Thymus (tissue), 11 donors: ENCODE measurements at regions not wholly inside any gene's neighbourhood (a gene's known extent, or its start where the extent isn't known, plus 50 kb on each side); places are given as distances from the start of the nearest gene placed in this dataset.

ENCODE experiments used
- DNase-seq, 9 donors: peaks; one replicate each; pipeline ENCODE4 v3.0.0-alpha.2; 2013; ENCODE audit warnings: low spot score in 9 of 9, low read depth in 6 of 9, missing footprints in 1 of 9
- H3K27ac ChIP-seq, 2 donors: one replicate each; pipeline ENCODE4 v1.5.1; 2013; ENCODE audit warnings: control low read depth in 1 of 2, low read depth in 1 of 2, low read length in 1 of 2, mild to moderate bottlenecking in 1 of 2, moderate library complexity in 1 of 2
- H3K27me3 ChIP-seq, 2 donors: one replicate each; pipeline ENCODE4 v1.5.1; 2013; ENCODE audit warnings: low read length in 1 of 2; ENCODE audit not compliant: control insufficient read depth in 2 of 2, insufficient read depth in 1 of 2
- H3K36me3 ChIP-seq, 2 donors: one replicate each; pipeline ENCODE4 v1.5.1; 2013; ENCODE audit warnings: low read length in 1 of 2, mild to moderate bottlenecking in 1 of 2, moderate library complexity in 1 of 2; ENCODE audit not compliant: control insufficient read depth in 2 of 2, insufficient read depth in 2 of 2
- H3K4me1 ChIP-seq, 2 donors: one replicate each; pipeline ENCODE4 v1.5.1; 2013; ENCODE audit warnings: low read length in 2 of 2; ENCODE audit not compliant: control insufficient read depth in 2 of 2, insufficient read depth in 2 of 2
- H3K4me3 ChIP-seq, 2 donors: one replicate each; pipeline ENCODE4 v1.5.1; 2013; ENCODE audit warnings: low read length in 2 of 2, control low read depth in 1 of 2, mild to moderate bottlenecking in 1 of 2
- H3K9me3 ChIP-seq, 2 donors: one replicate each; pipeline ENCODE4 v1.5.1; 2013; ENCODE audit warnings: low read length in 1 of 2, mild to moderate bottlenecking in 1 of 2; ENCODE audit not compliant: control insufficient read depth in 2 of 2, insufficient read depth in 1 of 2
- WGBS: extraction: QIAGEN DNeasy Blood & Tissue Kit; methylation state at CpG from one replicate; pipeline ENCODE4 v1.1.7; 2013; 5-methylcytosine and 5-hydroxymethylcytosine counted together
- donor health status: healthy.

DNA sequence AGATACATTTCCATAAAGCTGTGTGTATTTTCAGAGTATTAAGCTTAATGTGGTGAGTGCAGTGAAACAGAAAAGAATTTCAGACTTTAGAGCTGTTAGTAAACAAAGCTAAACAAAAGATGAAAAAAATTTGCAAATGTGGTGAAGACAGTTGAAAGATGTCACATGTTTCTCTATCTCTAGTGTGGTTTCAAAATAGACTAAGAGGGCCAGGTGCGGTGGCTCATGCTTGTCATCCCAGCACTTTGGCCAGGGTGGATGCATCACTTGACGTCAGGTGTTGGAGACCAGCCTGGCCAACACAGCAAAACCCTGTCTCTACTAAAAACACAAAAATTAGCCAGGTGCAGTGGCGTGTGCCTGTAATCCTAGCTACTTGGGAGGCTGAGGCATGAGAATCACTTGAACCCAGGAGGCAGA is 466.0 kb upstream of the NR2F2 start:
- peak in 8 of 9 donors; percentile 42 to 90 (median 58) for DNase-seq
- Histone ChIP-seq H3K9me3 (no peaks in the 10 kb centered on the region), H3K36me3 (no peaks in the 10 kb centered on the region), H3K27ac (peak overlapping the region in 1 of 2 donors; percentile 87), H3K4me3 (no peak overlapping the region), H3K27me3 (no peaks in the 10 kb centered on the region), H3K4me1 (peaks cover 24 to 32% of the 10 kb centered on the region in 2 donors)
- WGBS = 4% methylated on average over 3 of the region's 3 CpGs

DNA sequence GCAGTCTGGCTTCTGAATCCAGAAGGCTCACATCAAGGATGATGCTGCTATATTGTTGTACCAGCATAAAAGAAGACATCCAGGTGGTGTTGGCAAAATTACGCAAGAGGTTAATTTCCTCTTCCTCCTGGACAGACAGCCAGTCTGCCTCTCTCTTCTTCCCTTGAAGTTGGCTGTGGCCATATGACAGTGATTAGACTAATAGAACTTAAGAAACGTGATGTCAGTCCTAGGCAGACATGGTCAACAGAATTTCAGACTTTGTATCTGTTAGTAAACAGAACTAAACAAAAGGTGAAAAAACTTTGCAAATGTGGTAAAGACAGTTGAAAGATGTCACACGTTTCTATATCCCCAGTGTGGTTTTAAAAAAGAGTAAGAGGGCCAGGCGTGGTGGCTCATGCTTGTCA is 465.2 kb upstream of the NR2F2 start:
- Histone ChIP-seq H3K4me3 (no peak overlapping the region), H3K36me3 (no peaks in the 10 kb centered on the region), H3K27me3 (no peaks in the 10 kb centered on the region), H3K9me3 (no peaks in the 10 kb centered on the region), H3K27ac (peak overlapping the region; percentile 58 to 87), H3K4me1 (peaks cover 24 to 36% of the 10 kb centered on the region in 2 donors)
- WGBS = 41% methylated on average over 4 of the region's 4 CpGs
- peak in 1 of 9 donors; percentile 67 for DNase-seq

DNA sequence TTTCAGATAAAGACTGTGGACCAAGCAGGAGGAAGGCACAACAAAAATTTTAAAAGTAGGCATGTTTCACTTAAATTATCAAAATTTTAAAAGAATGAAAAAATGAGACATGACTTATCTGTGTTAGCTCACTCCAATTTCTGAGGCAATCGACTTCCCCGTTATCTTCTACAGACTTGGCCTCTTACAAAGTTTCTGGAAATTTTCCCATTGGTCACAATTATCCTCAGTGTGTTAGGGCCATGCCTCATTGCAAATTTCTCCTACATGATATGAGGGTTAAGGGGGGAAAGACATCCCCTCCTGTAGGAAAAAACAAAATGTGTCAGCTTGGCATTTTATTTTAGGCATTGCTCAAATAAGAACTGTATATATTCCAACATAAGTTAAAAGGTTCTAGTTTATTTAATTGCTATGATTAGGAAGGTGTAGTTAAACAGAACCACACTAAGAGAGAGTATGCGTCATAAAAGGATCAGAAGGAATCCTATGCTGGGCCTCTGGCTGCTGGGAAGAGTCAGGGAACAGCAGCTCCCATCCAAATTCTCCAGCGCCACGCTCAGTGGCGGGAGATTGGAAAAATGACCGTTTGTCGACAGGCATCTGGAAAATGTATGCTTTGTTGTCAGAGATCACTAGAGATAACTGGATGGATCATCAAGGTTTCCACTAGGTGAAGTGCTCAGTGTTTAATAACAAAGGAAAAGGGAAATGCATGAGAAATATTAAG is 463.6 kb upstream of the NR2F2 start:
- H3K4me1 ChIP-seq = peaks cover 27 to 38% of the 10 kb centered on the region in 2 donors
- 94% methylated on average over 8 of the region's 8 CpGs for WGBS
- H3K9me3 ChIP-seq = no peaks in the 10 kb centered on the region
- H3K27ac ChIP-seq = no peak overlapping the region
- H3K27me3 ChIP-seq = no peaks in the 10 kb centered on the region
- no peak overlapping the region for H3K4me3 ChIP-seq
- DNase-seq = no peak
- no peaks in the 10 kb centered on the region for H3K36me3 ChIP-seq

DNA sequence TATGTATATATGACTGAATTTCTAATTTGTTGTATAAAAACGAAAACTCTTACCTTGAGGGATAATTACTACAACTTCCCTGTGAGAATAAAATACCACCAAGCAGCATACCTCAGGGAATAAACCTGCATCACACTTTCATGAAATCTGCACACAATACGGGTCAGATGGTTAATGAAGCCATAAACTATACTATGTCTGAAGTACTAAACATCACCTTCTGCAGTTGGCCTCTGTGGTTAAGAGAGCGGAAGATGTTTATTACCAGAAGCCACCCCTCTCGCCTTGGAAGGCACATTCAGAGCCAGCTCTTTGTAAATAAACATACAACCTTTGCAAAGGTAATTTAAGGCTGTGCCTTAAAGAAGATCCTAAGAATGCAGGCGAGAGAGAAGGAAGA is 462.1 kb upstream of the NR2F2 start:
- Histone ChIP-seq H3K4me1 (peaks cover 28 to 42% of the 10 kb centered on the region in 2 donors), H3K36me3 (no peaks in the 10 kb centered on the region), H3K4me3 (no peak overlapping the region), H3K27ac (peak overlapping the region in 1 of 2 donors; percentile 22), H3K9me3 (no peaks in the 10 kb centered on the region), H3K27me3 (no peaks in the 10 kb centered on the region)
- peak in 1 of 9 donors; percentile 64 for DNase-seq
- WGBS = 34% methylated on average over 5 of the region's 5 CpGs

DNA sequence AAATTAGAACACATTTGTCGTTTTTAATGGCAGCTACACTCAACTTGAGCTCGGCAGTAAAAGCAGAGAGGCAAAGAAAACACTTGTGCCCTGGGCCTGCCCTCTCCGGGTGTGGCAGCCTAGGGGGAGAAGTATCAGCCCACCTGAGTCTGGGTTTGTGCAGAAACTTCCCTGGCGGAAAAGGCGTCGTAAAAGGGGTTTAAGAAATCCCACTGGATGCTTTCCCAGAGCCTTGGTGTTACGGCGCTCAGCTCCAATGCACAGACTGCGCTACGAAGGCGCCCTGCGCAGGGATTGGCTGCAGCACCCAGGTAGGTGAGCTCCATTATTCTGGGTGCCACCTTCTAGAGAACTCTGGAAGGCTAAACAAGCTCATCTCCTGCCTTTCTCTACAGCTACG is 461.5 kb upstream of the NR2F2 start:
- Histone ChIP-seq H3K4me1 (peaks cover 23 to 37% of the 10 kb centered on the region in 2 donors), H3K27ac (peak overlapping the region in 1 of 2 donors; percentile 22), H3K4me3 (no peak overlapping the region), H3K36me3 (no peaks in the 10 kb centered on the region), H3K9me3 (no peaks in the 10 kb centered on the region), H3K27me3 (no peaks in the 10 kb centered on the region)
- no peak for DNase-seq
- WGBS = 86% methylated on average over 13 of the region's 13 CpGs

DNA sequence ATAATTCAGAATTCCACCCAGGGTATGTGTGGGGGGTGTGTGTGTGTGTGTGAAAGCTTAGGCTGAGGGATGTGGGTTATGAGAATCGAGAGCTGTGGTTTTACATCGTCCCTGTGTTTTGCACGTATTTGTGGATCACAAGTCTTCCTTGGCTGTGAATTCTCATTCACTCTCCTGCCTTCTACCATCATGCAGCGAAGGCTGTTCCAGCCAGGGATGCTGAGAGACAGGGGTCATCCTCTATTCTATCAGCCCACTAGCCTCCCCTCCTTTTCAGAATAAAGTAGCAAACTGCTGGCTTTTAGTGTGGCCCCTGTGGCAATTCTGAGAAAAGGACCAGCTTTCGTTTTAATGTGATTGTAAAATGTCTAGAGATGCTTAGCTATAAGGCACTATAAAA is 460.6 kb upstream of the NR2F2 start:
- DNase-seq = peak in 1 of 9 donors; percentile 64
- H3K4me1 ChIP-seq = peaks cover 20 to 30% of the 10 kb centered on the region in 2 donors
- no peaks in the 10 kb centered on the region for H3K36me3 ChIP-seq
- H3K9me3 ChIP-seq = no peaks in the 10 kb centered on the region
- H3K27me3 ChIP-seq = no peaks in the 10 kb centered on the region
- no peak overlapping the region for H3K4me3 ChIP-seq
- 20% methylated on average over 5 of the region's 5 CpGs for WGBS
- no peak overlapping the region for H3K27ac ChIP-seq

DNA sequence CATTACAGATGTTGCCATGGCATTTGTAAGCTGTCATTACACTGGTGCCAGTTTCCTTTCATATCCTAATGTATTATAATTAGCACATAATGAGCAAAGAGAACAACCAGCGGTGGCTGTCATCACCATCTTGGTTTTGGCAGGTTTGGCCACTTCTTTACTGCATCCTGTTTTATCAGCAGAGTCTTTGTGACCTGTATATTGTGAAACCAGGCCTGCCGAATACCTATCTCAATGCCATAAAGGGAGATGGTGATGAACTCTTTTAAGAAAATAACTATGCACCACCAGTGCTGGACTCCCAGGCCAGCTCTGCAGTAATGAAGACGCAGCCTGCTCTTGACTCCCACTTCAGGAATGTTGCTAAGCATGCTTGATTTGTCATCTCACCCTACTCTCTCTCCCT is 458.1 kb upstream of the NR2F2 start:
- H3K4me1 ChIP-seq = peaks cover 29 to 30% of the 10 kb centered on the region in 2 donors
- no peaks in the 10 kb centered on the region for H3K9me3 ChIP-seq
- no peaks in the 10 kb centered on the region for H3K36me3 ChIP-seq
- H3K27ac ChIP-seq = no peak overlapping the region
- H3K4me3 ChIP-seq = no peak overlapping the region
- DNase-seq = no peak
- no peaks in the 10 kb centered on the region for H3K27me3 ChIP-seq
- WGBS = 94% methylated on average over 3 of the region's 3 CpGs

DNA sequence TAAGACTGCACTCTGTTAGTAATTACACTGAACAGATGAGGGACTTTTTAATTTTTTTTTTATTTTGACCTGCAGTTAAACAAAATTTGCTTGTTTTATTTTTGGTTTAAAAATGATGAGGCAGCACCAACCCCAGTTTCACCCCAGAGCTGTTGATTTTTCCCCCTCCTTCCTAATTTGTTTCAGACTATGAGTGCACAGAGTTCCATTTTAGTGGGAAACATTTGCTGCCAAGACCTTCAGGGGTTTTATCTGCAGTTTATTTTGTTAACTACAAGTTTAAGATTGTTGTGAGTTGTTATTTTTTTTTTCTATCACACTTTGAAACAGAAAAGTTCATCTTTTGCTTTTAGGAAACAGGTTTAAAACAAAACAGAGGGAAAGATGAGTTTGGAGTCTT is 455.9 kb upstream of the NR2F2 start:
- Histone ChIP-seq H3K4me3 (no peak overlapping the region), H3K27ac (no peak overlapping the region), H3K36me3 (no peaks in the 10 kb centered on the region), H3K9me3 (no peaks in the 10 kb centered on the region), H3K27me3 (no peaks in the 10 kb centered on the region), H3K4me1 (peaks cover 21 to 22% of the 10 kb centered on the region in 2 donors)
- DNase-seq = no peak

DNA sequence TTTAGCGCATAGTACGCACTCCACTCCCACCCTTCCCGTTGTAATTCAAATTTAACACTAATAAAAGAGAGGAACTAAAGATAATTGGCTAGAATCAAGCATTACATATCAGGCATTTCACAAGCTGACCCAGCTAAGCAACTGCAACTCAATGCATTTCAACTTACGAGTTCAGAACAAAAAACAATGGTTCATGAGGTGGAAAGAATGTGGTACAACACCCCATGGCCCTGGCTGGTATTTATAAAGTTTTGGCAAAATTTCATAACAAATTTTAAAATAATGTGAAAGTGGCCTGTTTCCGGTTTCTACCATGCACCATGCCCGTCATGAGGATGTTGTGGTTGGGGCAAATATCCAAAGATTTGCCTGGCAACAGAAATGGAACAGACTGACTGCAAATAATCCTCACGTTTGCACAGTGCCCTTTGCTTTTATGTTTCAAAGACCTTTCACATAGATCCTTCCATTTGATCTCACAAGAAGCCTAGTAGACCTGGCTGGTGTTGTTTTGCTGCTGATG is 455.3 kb upstream of the NR2F2 start:
- Histone ChIP-seq H3K9me3 (no peaks in the 10 kb centered on the region), H3K27me3 (no peaks in the 10 kb centered on the region), H3K4me1 (peaks cover 18 to 25% of the 10 kb centered on the region in 2 donors), H3K27ac (no peak overlapping the region), H3K4me3 (no peak overlapping the region), H3K36me3 (no peaks in the 10 kb centered on the region)
- 38% methylated on average over 7 of the region's 7 CpGs for WGBS
- peak in 1 of 9 donors; percentile 63 for DNase-seq
